Bronchial epithelial cell (primary cell): ENCODE measurements at regions not wholly inside any gene's neighbourhood (a gene's known extent, or its start where the extent isn't known, plus 50 kb on each side); places are given as distances from the start of the nearest gene placed in this dataset.

Experiments used
- DNase-seq: peaks from one replicate; pipeline ENCODE4 v3.0.0-alpha.2; 2010; ENCODE audit warnings: low read depth
- FAIRE-seq: peaks from 2 replicates; lab custom pipeline; 2011; peaks lifted over from hg19 to GRCh38; lab: Jason Lieb, UNC
- H3K27me3 ChIP-seq: 2 replicates; pipeline ENCODE4 v1.5.1; 2011; ENCODE audit warnings: low read length; ENCODE audit not compliant: control insufficient read depth, insufficient read depth
- H3K36me3 ChIP-seq: 2 replicates; pipeline ENCODE4 v1.5.1; 2011; ENCODE audit warnings: low read length; ENCODE audit not compliant: control insufficient read depth, insufficient read depth
- H3K4me3 ChIP-seq: 2 replicates; pipeline ENCODE4 v1.5.1; 2011; ENCODE audit warnings: mild to moderate bottlenecking, low read depth, low read length, control low read depth
- TF ChIP-seq, protein P1 (sequence below): IDR thresholded peaks from 2 replicates; pipeline ENCODE4 v1.5.1; 2011; ENCODE audit warnings: mild to moderate bottlenecking, moderate library complexity, low read length, control low read depth, inconsistent platforms; ENCODE audit not compliant: insufficient read depth, severe bottlenecking

DNA sequence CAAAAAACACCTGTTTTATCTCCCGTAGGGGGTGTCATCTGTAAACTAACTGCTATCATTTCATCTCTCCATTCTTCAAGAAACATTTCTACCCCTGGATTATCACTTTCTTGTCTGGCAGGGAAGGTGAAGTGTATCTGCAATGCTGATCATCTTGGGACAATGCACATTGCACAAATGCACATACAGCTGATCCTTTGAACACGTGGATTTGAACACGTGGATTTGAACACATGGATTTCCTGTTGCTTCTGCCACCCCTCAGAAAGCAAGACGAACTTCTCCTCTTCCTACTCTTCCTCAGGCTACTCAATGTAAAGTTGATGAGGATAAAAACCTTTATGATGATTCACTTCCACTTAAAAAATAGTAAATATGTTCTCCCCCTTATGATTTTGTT is 147.4 kb upstream of the PRLR start:
- H3K27me3 ChIP-seq, result no peaks in the 10 kb centered on the region
- DNase-seq (no peak), FAIRE-seq (no peak)
- TF ChIP-seq, protein P1, sequence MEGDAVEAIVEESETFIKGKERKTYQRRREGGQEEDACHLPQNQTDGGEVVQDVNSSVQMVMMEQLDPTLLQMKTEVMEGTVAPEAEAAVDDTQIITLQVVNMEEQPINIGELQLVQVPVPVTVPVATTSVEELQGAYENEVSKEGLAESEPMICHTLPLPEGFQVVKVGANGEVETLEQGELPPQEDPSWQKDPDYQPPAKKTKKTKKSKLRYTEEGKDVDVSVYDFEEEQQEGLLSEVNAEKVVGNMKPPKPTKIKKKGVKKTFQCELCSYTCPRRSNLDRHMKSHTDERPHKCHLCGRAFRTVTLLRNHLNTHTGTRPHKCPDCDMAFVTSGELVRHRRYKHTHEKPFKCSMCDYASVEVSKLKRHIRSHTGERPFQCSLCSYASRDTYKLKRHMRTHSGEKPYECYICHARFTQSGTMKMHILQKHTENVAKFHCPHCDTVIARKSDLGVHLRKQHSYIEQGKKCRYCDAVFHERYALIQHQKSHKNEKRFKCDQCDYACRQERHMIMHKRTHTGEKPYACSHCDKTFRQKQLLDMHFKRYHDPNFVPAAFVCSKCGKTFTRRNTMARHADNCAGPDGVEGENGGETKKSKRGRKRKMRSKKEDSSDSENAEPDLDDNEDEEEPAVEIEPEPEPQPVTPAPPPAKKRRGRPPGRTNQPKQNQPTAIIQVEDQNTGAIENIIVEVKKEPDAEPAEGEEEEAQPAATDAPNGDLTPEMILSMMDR, result no peak
- no peak overlapping the region for H3K4me3 ChIP-seq
- no peaks in the 10 kb centered on the region for H3K36me3 ChIP-seq

DNA sequence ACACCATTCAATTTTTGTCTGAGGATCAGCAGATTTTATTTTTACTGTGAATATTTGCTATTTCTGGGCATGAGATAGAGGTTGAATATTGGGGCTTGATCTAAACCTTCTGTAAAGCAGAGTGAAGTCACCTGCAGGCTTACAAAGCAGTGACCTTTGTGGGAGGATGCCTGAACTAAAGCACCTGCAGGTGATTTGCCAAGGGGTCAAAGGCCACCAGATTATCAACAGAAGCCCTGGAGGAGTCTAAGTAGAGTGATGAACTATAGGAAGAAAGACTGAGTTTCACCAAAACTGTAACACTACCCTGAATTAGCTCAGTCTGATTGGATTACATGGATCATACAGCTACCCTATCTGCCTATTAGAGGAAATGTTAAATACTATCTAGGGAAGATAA is 144.3 kb upstream of the PRLR start:
- Histone ChIP-seq H3K36me3 (no peaks in the 10 kb centered on the region), H3K27me3 (no peaks in the 10 kb centered on the region), H3K4me3 (no peak overlapping the region)
- FAIRE-seq (no peak), DNase-seq (no peak)
- TF ChIP-seq, protein P1, result no peak

DNA sequence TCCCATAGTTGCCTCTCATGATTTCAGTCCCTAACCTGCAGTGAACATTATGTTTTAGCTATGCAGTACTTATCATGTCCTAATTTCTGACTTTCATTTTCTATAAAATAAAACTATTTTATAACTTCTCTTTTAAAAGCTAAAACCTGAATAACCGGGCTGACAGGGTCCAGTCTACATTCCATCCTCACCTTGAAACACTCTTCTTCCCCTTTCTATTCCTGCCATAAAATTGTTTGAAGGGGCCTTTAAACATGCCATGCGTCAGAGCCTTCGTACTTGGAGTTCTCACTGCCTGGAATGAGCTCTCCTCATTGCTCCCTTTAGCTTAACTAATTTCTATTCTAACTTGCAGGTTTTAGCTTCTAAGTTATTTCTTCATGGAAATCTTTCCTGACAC is 143.0 kb upstream of the PRLR start:
- Histone ChIP-seq H3K4me3 (no peak overlapping the region), H3K27me3 (no peaks in the 10 kb centered on the region), H3K36me3 (no peaks in the 10 kb centered on the region)
- TF ChIP-seq, protein P1, result no peak
- FAIRE-seq, result no peak
- no peak for DNase-seq

DNA sequence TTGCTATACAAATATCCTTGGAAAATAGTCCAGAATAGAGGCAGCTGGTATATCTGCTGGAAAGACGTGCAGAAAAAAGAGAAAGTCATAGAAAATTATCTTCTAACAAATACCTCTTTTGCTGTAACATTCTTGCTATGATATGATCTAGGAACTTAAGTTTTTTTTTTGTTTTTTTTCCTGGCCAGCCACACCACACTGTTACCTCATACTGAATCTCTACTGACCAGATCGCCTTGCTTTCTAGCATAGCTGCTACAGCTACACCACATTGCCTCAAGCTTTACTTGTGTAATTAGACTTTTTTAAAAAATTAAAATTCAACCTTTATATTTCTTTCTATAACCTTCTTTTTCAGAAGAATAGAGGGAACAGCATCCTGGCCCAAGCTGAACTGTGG is 142.2 kb upstream of the PRLR start:
- TF ChIP-seq, protein P1, result no peak
- no peak for FAIRE-seq
- no peak for DNase-seq
- no peaks in the 10 kb centered on the region for H3K36me3 ChIP-seq
- no peaks in the 10 kb centered on the region for H3K27me3 ChIP-seq
- no peak overlapping the region for H3K4me3 ChIP-seq

DNA sequence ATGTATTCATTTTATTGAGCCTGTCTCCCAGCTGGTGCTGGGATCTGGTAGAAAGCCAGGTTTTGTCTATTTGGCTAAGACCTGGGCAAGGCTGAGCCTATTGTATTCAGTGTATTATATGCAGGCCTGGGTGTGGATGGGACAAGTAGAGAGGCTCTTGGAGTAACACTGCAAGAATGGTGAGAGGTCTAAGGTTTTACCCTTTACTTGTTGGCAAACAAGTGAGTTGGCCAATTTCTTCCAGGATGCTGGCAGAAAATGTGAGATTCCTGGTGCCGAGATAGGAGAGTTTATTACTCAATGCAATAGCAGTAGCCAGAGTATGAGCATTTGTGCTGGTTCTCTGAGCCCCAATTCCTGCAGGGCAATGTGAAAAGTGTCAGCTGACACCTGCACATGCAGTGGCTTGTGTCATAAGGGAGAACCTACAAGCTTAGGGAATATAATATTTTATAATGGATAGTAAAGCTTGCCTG is 141.7 kb upstream of the PRLR start:
- no peak for DNase-seq
- H3K27me3 ChIP-seq, result no peaks in the 10 kb centered on the region
- FAIRE-seq, result no peak
- H3K36me3 ChIP-seq, result no peaks in the 10 kb centered on the region
- no peak overlapping the region for H3K4me3 ChIP-seq
- TF ChIP-seq, protein P1, result no peak

DNA sequence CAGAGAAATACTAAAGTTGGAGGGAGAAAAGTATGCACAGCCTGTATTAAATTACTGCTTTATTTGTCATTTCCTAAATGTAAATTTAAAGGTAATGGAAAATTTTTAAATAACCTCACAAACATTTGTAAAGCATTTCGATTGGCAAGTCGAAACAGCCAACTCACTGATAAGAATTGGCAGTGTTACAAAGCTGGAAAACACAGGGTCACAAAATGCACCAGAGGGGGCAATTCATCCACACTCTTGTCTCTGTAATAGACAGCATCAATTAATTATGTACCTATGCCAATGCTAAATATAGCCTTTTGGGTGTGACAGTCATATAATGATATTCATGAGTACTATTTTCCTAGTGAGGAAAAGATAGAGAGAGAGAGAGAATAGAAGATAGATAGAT is 140.6 kb upstream of the PRLR start:
- no peak overlapping the region for H3K4me3 ChIP-seq
- DNase-seq (no peak), FAIRE-seq (no peak)
- TF ChIP-seq, protein P1, result no peak
- no peaks in the 10 kb centered on the region for H3K27me3 ChIP-seq
- no peaks in the 10 kb centered on the region for H3K36me3 ChIP-seq
